WI38 (cell line): ENCODE measurements at regions not wholly inside any gene's neighbourhood (a gene's known extent, or its start where the extent isn't known, plus 50 kb on each side); places are given as distances from the start of the nearest gene placed in this dataset.

Experiments used
- H3K4me3 ChIP-seq: 2 replicates; pipeline ENCODE4 v1.5.1; 2011; ENCODE audit warnings: low read depth, mild to moderate bottlenecking, control low read depth, low read length
- CTCF ChIP-seq: IDR thresholded peaks from 2 replicates; pipeline ENCODE4 v1.5.1; 2012; ENCODE audit warnings: low read depth, mild to moderate bottlenecking, control low read depth, low read length

- no peak overlapping the region for H3K4me3 ChIP-seq
- TF ChIP-seq CTCF = no peak
Measured at GRCh38 chr12:92034083-92034482, 111.6 kb downstream of the BTG1 start.

GRCh38 chr12:92032965-92033364 is 112.7 kb downstream of the BTG1 start:
- H3K4me3 ChIP-seq = no peak overlapping the region
- TF ChIP-seq CTCF = no peak

GRCh38 chr12:92032101-92032500 is 113.5 kb downstream of the BTG1 start:
- no peak for TF ChIP-seq CTCF
- H3K4me3 ChIP-seq = no peak overlapping the region

- H3K4me3 ChIP-seq = no peak overlapping the region
- no peak for TF ChIP-seq CTCF
Measured at GRCh38 chr12:92030618-92031017, 115.0 kb downstream of the BTG1 start.

- TF ChIP-seq CTCF = no peak
Measured at GRCh38 chr12:92029902-92030586, 115.6 kb downstream of the BTG1 start.

GRCh38 chr12:92029136-92029535 is 116.5 kb downstream of the BTG1 start:
- no peak overlapping the region for H3K4me3 ChIP-seq
- no peak for TF ChIP-seq CTCF

More at GRCh38 chr12:92029902-92030586, 115.6 kb downstream of the BTG1 start:
- H3K4me3 ChIP-seq = no peak overlapping the region

GRCh38 chr12:92028441-92028709 is 117.3 kb downstream of the BTG1 start:
- no peak overlapping the region for H3K4me3 ChIP-seq
- no peak for TF ChIP-seq CTCF
